Stomach (tissue), 8 donors: ENCODE measurements at regions not wholly inside any gene's neighbourhood (a gene's known extent, or its start where the extent isn't known, plus 50 kb on each side); places are given as distances from the start of the nearest gene placed in this dataset.

Source experiments
- DNase-seq, 2 donors: peaks; one replicate each; pipeline versions ENCODE4 v3.0.0 to v3.0.0-alpha.2; 2013 to 2019
- H3K27ac ChIP-seq, 5 donors: fragments of 200-600 bp in 4 of 5; sonication (generic) in 4 of 5; one replicate each; pipeline ENCODE4 v1.5.1; 2013 to 2019; ENCODE audit warnings: mild to moderate bottlenecking in 1 of 5, moderate library complexity in 1 of 5
- H3K27me3 ChIP-seq, 3 donors: fragments of 200-600 bp; sonication (generic); one replicate each; pipeline ENCODE4 v1.5.1; 2017 to 2019; ENCODE audit warnings: mixed run types in 1 of 3
- H3K36me3 ChIP-seq, 4 donors: fragments of 200-600 bp; sonication (generic); 1 replicate in 3 of 4; 2 replicates in 1 of 4; pipeline ENCODE4 v1.5.1; 2016 to 2019
- H3K4me1 ChIP-seq, 4 donors: fragments of 200-600 bp; sonication (generic); one replicate each; pipeline ENCODE4 v1.5.1; 2016 to 2019
- H3K4me3 ChIP-seq, 4 donors: fragments of 200-600 bp; sonication (generic) in 3 of 4; one replicate each; pipeline ENCODE4 v1.5.1; 2016 to 2019; ENCODE audit warnings: mild to moderate bottlenecking in 1 of 4
- H3K9me3 ChIP-seq, 4 donors: fragments of 200-600 bp; sonication (generic); one replicate each; pipeline ENCODE4 v1.5.1; 2016 to 2019
- EP300 ChIP-seq: sonication (generic); formaldehyde crosslinking; IDR thresholded peaks from one replicate; pipeline ENCODE4 v1.6.1; 2017; ENCODE audit warnings: antibody characterized with exemption
- POLR2A ChIP-seq, 4 donors: fragments of 450-650 bp; IDR thresholded peaks; one replicate each; pipeline ENCODE4 v1.6.1; 2016; ENCODE audit warnings: antibody characterized with exemption in 4 of 4, control low read depth in 2 of 4, mild to moderate bottlenecking in 1 of 4, moderate library complexity in 1 of 4
- POLR2AphosphoS5 ChIP-seq, 3 donors: sonication (generic); formaldehyde crosslinking; IDR thresholded peaks; one replicate each; pipeline ENCODE4 v1.6.1; 2016; ENCODE audit warnings: antibody characterized with exemption in 3 of 3
- WGBS, 5 donors: extraction: QIAGEN DNeasy Blood & Tissue Kit in 3 of 5; methylation state at CpG; one replicate each; pipeline versions ENCODE4 v1.1.5 to v1.1.7; 2013 to 2018; 5-methylcytosine and 5-hydroxymethylcytosine counted together
- intact Hi-C: fragments of 100-400 bp; cut with DNase I; formaldehyde crosslinking; loops from one replicate; pipeline ENCODE4 v1.15.1; 2023; ENCODE audit warnings: low total_unique reads
- TF ChIP-seq, protein P1 (sequence below), 7 experiments: fragments of 450-650 bp in 4 of 7; fragments of 200-600 bp in 3 of 7; sonication (generic) in 3 of 7; IDR thresholded peaks; one replicate each; pipeline ENCODE4 v1.5.1; 2016 to 2019; ENCODE audit warnings: antibody characterized with exemption in 7 of 7, control low read depth in 2 of 7, mild to moderate bottlenecking in 1 of 7
- donor health status: healthy with polysubstance abuse.
- donor health status: Bipolar disorder and iron deficiency.
- donor health status: healthy.

DNA sequence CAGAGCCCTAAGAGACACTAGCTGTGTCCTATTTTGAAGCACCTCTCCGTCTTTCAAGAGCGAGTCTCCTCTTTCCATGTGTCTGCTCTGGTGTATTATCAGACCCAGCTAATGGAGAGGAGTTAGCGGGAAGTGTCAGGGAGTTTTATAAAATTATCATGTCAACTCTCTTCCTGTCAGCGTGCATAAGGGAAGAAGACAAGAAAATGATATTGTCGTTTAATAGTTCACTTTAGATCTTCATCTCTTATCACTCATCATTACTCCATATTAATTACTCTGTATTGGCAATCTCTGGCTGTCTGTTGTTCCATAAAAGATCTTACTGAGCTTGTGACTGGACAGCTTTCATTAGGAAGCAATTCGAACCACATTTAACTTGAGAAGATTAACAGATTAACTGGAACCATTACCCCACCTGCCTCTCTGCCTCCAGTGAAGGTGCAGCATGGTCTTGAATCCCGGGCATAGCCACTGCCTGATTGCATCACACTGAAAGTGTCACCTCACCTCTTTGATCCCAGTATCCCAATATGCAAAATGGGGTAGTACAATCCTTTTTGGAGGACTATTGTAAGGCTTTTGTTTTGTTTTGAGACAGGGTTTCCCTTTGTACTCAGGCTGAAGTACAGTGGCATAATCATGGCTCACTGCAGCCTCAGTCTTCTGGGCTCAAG is 121.1 kb downstream of the TMEM114 start:
- no peaks in the 10 kb centered on the region for H3K4me1 ChIP-seq
- DNase-seq, result no peak
- no peaks in the 10 kb centered on the region for H3K27me3 ChIP-seq
- no peaks in the 10 kb centered on the region for H3K9me3 ChIP-seq
- intact Hi-C loops, result no loop called here
- 81 to 91% (median 86%) methylated on average over 7 of the region's 7 CpGs for WGBS, 5 donors
- no peak overlapping the region for H3K4me3 ChIP-seq
- no peaks in the 10 kb centered on the region for H3K36me3 ChIP-seq
- TF ChIP-seq EP300, result no peak
- no peak for TF ChIP-seq POLR2A (IDR thresholded peaks at IDR 0.05)
- TF ChIP-seq POLR2AphosphoS5 (IDR thresholded peaks at IDR 0.05), result no peak
- TF ChIP-seq, protein P1, sequence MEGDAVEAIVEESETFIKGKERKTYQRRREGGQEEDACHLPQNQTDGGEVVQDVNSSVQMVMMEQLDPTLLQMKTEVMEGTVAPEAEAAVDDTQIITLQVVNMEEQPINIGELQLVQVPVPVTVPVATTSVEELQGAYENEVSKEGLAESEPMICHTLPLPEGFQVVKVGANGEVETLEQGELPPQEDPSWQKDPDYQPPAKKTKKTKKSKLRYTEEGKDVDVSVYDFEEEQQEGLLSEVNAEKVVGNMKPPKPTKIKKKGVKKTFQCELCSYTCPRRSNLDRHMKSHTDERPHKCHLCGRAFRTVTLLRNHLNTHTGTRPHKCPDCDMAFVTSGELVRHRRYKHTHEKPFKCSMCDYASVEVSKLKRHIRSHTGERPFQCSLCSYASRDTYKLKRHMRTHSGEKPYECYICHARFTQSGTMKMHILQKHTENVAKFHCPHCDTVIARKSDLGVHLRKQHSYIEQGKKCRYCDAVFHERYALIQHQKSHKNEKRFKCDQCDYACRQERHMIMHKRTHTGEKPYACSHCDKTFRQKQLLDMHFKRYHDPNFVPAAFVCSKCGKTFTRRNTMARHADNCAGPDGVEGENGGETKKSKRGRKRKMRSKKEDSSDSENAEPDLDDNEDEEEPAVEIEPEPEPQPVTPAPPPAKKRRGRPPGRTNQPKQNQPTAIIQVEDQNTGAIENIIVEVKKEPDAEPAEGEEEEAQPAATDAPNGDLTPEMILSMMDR (IDR thresholded peaks at IDR 0.05), result no peak
- no peak overlapping the region for H3K27ac ChIP-seq

DNA sequence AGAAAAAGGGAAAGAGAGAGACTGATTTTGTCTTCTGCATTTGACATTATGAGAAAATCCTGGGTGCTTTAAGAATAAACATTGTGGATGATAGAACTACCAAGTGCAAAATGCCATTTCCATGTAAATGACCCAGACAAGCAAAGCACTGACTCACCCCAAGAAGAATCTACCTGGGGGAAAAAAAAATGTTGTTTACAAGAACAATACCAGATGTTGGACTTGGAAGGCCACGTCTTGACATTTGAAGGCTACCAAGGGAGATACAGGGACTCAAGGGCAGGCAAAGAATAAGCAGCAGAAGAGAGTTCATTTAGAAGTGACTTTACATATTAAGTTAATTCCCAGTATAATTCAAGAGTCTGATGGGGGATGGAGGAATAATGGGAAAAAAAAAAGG is 125.3 kb downstream of the TMEM114 start:
- H3K27me3 ChIP-seq, result no peaks in the 10 kb centered on the region
- TF ChIP-seq POLR2A (IDR thresholded peaks at IDR 0.05) (no peak), EP300 (no peak), POLR2AphosphoS5 (IDR thresholded peaks at IDR 0.05) (no peak)
- TF ChIP-seq, protein P1 (IDR thresholded peaks at IDR 0.05), result no peak
- WGBS, 5 donors, result 22 to 58% (median 30%) methylated on average over 1 of the region's 1 CpG
- H3K9me3 ChIP-seq, result no peaks in the 10 kb centered on the region
- no peak for DNase-seq
- H3K4me3 ChIP-seq, result no peak overlapping the region
- H3K36me3 ChIP-seq, result no peaks in the 10 kb centered on the region
- H3K4me1 ChIP-seq, result no peaks in the 10 kb centered on the region
- no peak overlapping the region for H3K27ac ChIP-seq
- intact Hi-C loops, result no loop called here

GRCh38 chr16:8459085-8459733 is 131.1 kb downstream of the TMEM114 start:
- intact Hi-C loops, result no loop called here
- no peaks in the 10 kb centered on the region for H3K36me3 ChIP-seq
- DNase-seq, result no peak
- TF ChIP-seq, protein P1 (IDR thresholded peaks at IDR 0.05), result no peak
- no peak for TF ChIP-seq POLR2AphosphoS5 (IDR thresholded peaks at IDR 0.05)
- no peak for TF ChIP-seq POLR2A (IDR thresholded peaks at IDR 0.05)
- TF ChIP-seq EP300, result no peak
- WGBS, 5 donors, result 50 to 74% (median 57%) methylated on average over 3 of the region's 3 CpGs
- H3K9me3 ChIP-seq, result no peaks in the 10 kb centered on the region
- H3K4me1 ChIP-seq, result no peaks in the 10 kb centered on the region
- no peak overlapping the region for H3K4me3 ChIP-seq
- H3K27me3 ChIP-seq, result no peaks in the 10 kb centered on the region
- H3K27ac ChIP-seq, result no peak overlapping the region

GRCh38 chr16:8458481-8459046 is 131.7 kb downstream of the TMEM114 start:
- no peaks in the 10 kb centered on the region for H3K36me3 ChIP-seq
- WGBS, 5 donors, result 74 to 88% (median 77%) methylated on average over 5 of the region's 5 CpGs
- H3K27me3 ChIP-seq, result no peaks in the 10 kb centered on the region
- DNase-seq, result no peak
- H3K9me3 ChIP-seq, result no peaks in the 10 kb centered on the region
- no peak overlapping the region for H3K27ac ChIP-seq
- no peaks in the 10 kb centered on the region for H3K4me1 ChIP-seq
- TF ChIP-seq, protein P1 (IDR thresholded peaks at IDR 0.05), result no peak
- TF ChIP-seq POLR2A (IDR thresholded peaks at IDR 0.05) (no peak), POLR2AphosphoS5 (IDR thresholded peaks at IDR 0.05) (no peak), EP300 (no peak)
- no peak overlapping the region for H3K4me3 ChIP-seq
- intact Hi-C loops, result no loop called here
